A673 (cell line): ENCODE measurements at regions not wholly inside any gene's neighbourhood (a gene's known extent, or its start where the extent isn't known, plus 50 kb on each side); places are given as distances from the start of the nearest gene placed in this dataset.

Experiments
- BruUV-seq: library from RNA; stranded (reverse); fragments of 400-500 nt; replicated peaks from 2 replicates; lab custom pipeline; 2021; lab: Mats Ljungman, UMichigan
- CTCF ChIA-PET: fragments of 300-600 bp; sonication (Branson Sonifier 250); formaldehyde crosslinking; loops from one replicate; lab custom pipeline; 2022; ENCODE audit warnings: antibody characterized with exemption; lab: Charles Lee
- POLR2A ChIA-PET: fragments of 300-600 bp; sonication (Branson Sonifier 250); formaldehyde crosslinking; loops from one replicate; lab custom pipeline; 2022; ENCODE audit warnings: antibody characterized with exemption; ENCODE audit not compliant: low non-redundant PET; lab: Charles Lee
- DNase-seq: peaks from one replicate; pipeline ENCODE4 v3.0.0-alpha.2; 2015; ENCODE audit warnings: low spot score
- H3K27ac ChIP-seq: fragments of 200-600 bp; sonication (generic); 2 replicates; pipeline ENCODE4 v1.5.1; 2016; ENCODE audit warnings: mixed run types, low read depth, mild to moderate bottlenecking, mixed read lengths, antibody characterized with exemption, low read length; ENCODE audit not compliant: poor library complexity, severe bottlenecking
- H3K27me3 ChIP-seq: fragments of 200-600 bp; sonication (generic); replicated peaks from 2 replicates; pipeline ENCODE4 v1.6.1; 2017; ENCODE audit warnings: mixed run types, low read depth, mild to moderate bottlenecking, mixed read lengths, antibody characterized with exemption, low read length; ENCODE audit not compliant: insufficient read depth, poor library complexity
- H3K36me3 ChIP-seq: fragments of 200-600 bp; sonication (generic); 2 replicates; pipeline ENCODE4 v1.6.1; 2016; ENCODE audit warnings: mixed run types, mild to moderate bottlenecking, mixed read lengths, antibody characterized with exemption, low read length; ENCODE audit not compliant: insufficient read depth, poor library complexity, severe bottlenecking
- H3K4me1 ChIP-seq: fragments of 200-600 bp; sonication (generic); 2 replicates; pipeline ENCODE4 v1.6.1; 2017; ENCODE audit warnings: mixed run types, mild to moderate bottlenecking, mixed read lengths, antibody characterized with exemption, low read length; ENCODE audit not compliant: insufficient read depth, poor library complexity, severe bottlenecking
- H3K4me3 ChIP-seq: fragments of 200-600 bp; sonication (generic); 2 replicates; pipeline ENCODE4 v1.5.1; 2016; ENCODE audit warnings: low read depth, mixed run types, mild to moderate bottlenecking, mixed read lengths, low read length; ENCODE audit not compliant: poor library complexity, severe bottlenecking
- H3K9me3 ChIP-seq: fragments of 200-600 bp; sonication (generic); 2 replicates; pipeline ENCODE4 v1.6.1; 2016; ENCODE audit warnings: mixed run types, low read depth, mild to moderate bottlenecking, mixed read lengths, antibody characterized with exemption, low read length; ENCODE audit not compliant: poor library complexity, severe bottlenecking
- EZH2 ChIP-seq: fragments of 200-600 bp; sonication (generic); IDR thresholded peaks from 2 replicates; pipeline ENCODE4 v1.6.1; 2017; ENCODE audit warnings: borderline replicate concordance, low read depth, mild to moderate bottlenecking, mixed read lengths, antibody characterized with exemption, low read length; ENCODE audit not compliant: poor library complexity, severe bottlenecking
- intact Hi-C: fragments of 100-400 bp; cut with micrococcal nuclease; formaldehyde crosslinking; loops from one replicate; pipeline ENCODE4 v1.10.0; 2022; ENCODE audit not compliant: unreplicated experiment
- TF ChIP-seq, protein P1 (sequence below): fragments of 300-800, 200-600 bp; sonication (generic); conservative IDR thresholded peaks from 2 replicates; pipeline ENCODE4 v1.5.1; 2017; ENCODE audit warnings: low read depth, mild to moderate bottlenecking, antibody characterized with exemption, low read length, moderate library complexity, mixed read lengths

DNA sequence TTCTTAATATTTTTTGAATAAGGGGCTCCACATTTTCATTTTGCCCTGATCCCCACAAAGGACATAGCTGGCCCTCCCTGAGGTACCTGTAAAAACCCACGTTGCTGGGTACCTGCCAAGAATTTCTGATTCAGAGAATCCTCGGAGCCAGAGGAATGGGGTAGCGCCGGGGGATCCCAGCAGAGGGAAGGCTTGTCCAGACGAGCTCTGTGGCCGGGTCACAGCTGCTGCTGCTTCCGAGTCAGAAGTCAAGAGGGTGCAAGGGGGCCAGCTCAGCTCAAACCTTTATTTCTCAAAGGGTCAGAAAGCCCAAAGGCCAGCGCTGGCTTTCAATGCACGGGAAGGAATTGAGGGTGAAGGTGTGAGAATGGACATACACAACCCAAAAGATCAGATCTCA lies 68.9 kb upstream of the SDK2 start:
- CTCF ChIA-PET: no interaction called here

DNA sequence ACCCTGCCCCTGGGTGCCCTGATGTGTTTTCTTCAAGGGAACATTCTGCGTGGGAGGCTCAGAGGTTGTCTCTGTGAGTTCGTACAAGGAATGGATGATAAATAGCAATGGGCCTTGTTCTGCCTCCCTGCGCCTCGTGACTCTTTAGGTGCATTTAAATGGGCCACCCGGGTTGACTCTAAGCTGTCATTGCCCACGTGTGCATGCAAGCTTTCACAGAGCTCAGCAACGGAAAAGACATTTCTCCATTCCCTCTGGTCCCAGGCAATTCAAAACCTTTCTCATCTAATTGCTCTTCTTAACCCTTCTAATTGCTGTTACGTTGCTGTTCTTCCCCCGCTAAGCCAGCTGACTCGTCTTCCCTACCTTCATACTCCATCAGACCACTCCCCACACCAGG lies 71.5 kb upstream of the SDK2 start:
- ChIA-PET CTCF (no interaction called here), POLR2A (no interaction called here)
- intact Hi-C loops: no loop called here
- Histone ChIP-seq H3K36me3 (no peaks in the 10 kb centered on the region), H3K4me1 (no peaks in the 10 kb centered on the region), H3K9me3 (no peaks in the 10 kb centered on the region), H3K4me3 (no peak overlapping the region), H3K27me3 (peaks cover 49% of the 10 kb centered on the region), H3K27ac (no peak overlapping the region)
- TF ChIP-seq, protein P1, sequence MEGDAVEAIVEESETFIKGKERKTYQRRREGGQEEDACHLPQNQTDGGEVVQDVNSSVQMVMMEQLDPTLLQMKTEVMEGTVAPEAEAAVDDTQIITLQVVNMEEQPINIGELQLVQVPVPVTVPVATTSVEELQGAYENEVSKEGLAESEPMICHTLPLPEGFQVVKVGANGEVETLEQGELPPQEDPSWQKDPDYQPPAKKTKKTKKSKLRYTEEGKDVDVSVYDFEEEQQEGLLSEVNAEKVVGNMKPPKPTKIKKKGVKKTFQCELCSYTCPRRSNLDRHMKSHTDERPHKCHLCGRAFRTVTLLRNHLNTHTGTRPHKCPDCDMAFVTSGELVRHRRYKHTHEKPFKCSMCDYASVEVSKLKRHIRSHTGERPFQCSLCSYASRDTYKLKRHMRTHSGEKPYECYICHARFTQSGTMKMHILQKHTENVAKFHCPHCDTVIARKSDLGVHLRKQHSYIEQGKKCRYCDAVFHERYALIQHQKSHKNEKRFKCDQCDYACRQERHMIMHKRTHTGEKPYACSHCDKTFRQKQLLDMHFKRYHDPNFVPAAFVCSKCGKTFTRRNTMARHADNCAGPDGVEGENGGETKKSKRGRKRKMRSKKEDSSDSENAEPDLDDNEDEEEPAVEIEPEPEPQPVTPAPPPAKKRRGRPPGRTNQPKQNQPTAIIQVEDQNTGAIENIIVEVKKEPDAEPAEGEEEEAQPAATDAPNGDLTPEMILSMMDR: no peak
- no peak for TF ChIP-seq EZH2
- no peak for DNase-seq
- no TSS peak for BruUV-seq

More for the DNA sequence above, 68.9 kb upstream of the SDK2 start:
- Histone ChIP-seq H3K27me3 (peaks cover 58% of the 10 kb centered on the region), H3K4me1 (no peaks in the 10 kb centered on the region), H3K36me3 (no peaks in the 10 kb centered on the region), H3K27ac (no peak overlapping the region), H3K9me3 (no peaks in the 10 kb centered on the region), H3K4me3 (no peak overlapping the region)
- POLR2A ChIA-PET: no interaction called here
- TF ChIP-seq, protein P1: no peak
- TF ChIP-seq EZH2: no peak
- BruUV-seq: no TSS peak
- no peak for DNase-seq
- intact Hi-C loops: no loop called here

DNA sequence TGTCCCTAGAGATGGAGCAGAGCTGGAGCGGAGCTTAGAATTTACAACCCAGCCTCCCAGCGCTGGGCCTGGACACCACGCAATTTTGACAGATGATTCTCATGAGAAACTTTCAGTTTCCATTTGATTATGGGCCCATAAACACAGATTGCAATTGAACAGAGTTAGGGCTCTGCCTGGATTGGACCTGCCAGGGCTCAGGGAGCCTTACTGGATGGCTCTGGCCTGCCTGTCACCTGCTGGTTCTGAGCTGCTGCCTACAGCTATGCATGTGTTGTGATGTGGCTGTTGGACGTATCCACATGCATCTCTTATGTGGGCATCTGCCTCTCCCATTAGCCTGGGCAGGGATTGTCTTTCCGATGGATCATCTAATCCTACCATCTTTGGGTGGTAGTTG lies 73.4 kb upstream of the SDK2 start:
- no peaks in the 10 kb centered on the region for H3K36me3 ChIP-seq
- no peaks in the 10 kb centered on the region for H3K9me3 ChIP-seq
- TF ChIP-seq, protein P1: no peak
- no peak for DNase-seq
- H3K4me3 ChIP-seq: no peak overlapping the region
- ChIA-PET POLR2A (no interaction called here), CTCF (no interaction called here)
- H3K27me3 ChIP-seq: peaks cover 33% of the 10 kb centered on the region
- intact Hi-C loops: no loop called here
- no peaks in the 10 kb centered on the region for H3K4me1 ChIP-seq
- H3K27ac ChIP-seq: no peak overlapping the region
- BruUV-seq: no TSS peak
